HL-60 (cell line): ENCODE measurements at regions not wholly inside any gene's neighbourhood (a gene's known extent, or its start where the extent isn't known, plus 50 kb on each side); places are given as distances from the start of the nearest gene placed in this dataset.

Experiments used
- GABPA ChIP-seq: IDR thresholded peaks from 2 replicates; pipeline ENCODE4 v1.6.1; 2012; ENCODE audit warnings: low read depth
- POLR2AphosphoS5 ChIP-seq: IDR thresholded peaks from 2 replicates; pipeline ENCODE4 v1.6.1; 2012; ENCODE audit warnings: low read depth
- SPI1 ChIP-seq: IDR thresholded peaks from 2 replicates; pipeline ENCODE4 v1.6.1; 2012; ENCODE audit warnings: low read depth, mild to moderate bottlenecking, borderline replicate concordance
- TF ChIP-seq, protein P1 (sequence below): IDR thresholded peaks from one replicate; pipeline ENCODE4 v1.5.1; 2011; ENCODE audit warnings: low read length, control low read depth, inconsistent platforms; ENCODE audit not compliant: insufficient read depth
- TF ChIP-seq, protein P2 (sequence below): IDR thresholded peaks from 2 replicates; pipeline ENCODE4 v1.6.1; 2012; ENCODE audit warnings: low read depth; ENCODE audit not compliant: insufficient replicate concordance

GRCh38 chr18:46337271-46337670 lies 233.1 kb downstream of the HAUS1 start:
- TF ChIP-seq, protein P1, sequence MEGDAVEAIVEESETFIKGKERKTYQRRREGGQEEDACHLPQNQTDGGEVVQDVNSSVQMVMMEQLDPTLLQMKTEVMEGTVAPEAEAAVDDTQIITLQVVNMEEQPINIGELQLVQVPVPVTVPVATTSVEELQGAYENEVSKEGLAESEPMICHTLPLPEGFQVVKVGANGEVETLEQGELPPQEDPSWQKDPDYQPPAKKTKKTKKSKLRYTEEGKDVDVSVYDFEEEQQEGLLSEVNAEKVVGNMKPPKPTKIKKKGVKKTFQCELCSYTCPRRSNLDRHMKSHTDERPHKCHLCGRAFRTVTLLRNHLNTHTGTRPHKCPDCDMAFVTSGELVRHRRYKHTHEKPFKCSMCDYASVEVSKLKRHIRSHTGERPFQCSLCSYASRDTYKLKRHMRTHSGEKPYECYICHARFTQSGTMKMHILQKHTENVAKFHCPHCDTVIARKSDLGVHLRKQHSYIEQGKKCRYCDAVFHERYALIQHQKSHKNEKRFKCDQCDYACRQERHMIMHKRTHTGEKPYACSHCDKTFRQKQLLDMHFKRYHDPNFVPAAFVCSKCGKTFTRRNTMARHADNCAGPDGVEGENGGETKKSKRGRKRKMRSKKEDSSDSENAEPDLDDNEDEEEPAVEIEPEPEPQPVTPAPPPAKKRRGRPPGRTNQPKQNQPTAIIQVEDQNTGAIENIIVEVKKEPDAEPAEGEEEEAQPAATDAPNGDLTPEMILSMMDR = no peak
- TF ChIP-seq POLR2AphosphoS5 (no peak), SPI1 (no peak), GABPA (no peak)
- TF ChIP-seq, protein P2, sequence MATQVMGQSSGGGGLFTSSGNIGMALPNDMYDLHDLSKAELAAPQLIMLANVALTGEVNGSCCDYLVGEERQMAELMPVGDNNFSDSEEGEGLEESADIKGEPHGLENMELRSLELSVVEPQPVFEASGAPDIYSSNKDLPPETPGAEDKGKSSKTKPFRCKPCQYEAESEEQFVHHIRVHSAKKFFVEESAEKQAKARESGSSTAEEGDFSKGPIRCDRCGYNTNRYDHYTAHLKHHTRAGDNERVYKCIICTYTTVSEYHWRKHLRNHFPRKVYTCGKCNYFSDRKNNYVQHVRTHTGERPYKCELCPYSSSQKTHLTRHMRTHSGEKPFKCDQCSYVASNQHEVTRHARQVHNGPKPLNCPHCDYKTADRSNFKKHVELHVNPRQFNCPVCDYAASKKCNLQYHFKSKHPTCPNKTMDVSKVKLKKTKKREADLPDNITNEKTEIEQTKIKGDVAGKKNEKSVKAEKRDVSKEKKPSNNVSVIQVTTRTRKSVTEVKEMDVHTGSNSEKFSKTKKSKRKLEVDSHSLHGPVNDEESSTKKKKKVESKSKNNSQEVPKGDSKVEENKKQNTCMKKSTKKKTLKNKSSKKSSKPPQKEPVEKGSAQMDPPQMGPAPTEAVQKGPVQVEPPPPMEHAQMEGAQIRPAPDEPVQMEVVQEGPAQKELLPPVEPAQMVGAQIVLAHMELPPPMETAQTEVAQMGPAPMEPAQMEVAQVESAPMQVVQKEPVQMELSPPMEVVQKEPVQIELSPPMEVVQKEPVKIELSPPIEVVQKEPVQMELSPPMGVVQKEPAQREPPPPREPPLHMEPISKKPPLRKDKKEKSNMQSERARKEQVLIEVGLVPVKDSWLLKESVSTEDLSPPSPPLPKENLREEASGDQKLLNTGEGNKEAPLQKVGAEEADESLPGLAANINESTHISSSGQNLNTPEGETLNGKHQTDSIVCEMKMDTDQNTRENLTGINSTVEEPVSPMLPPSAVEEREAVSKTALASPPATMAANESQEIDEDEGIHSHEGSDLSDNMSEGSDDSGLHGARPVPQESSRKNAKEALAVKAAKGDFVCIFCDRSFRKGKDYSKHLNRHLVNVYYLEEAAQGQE = no peak
